Epidermal melanocyte (primary cell): ENCODE measurements at regions not wholly inside any gene's neighbourhood (a gene's known extent, or its start where the extent isn't known, plus 50 kb on each side); places are given as distances from the start of the nearest gene placed in this dataset.
"Not testable (repeated sequence)": the region's sequence is repeated elsewhere in the genome, so short reads cannot be mapped to it uniquely, and the experiment has no call there.

Source experiments
- DNase-seq: peaks from one replicate; pipeline ENCODE4 v3.0.0; 2011; ENCODE audit warnings: low spot score; ENCODE audit not compliant: insufficient read length

DNA sequence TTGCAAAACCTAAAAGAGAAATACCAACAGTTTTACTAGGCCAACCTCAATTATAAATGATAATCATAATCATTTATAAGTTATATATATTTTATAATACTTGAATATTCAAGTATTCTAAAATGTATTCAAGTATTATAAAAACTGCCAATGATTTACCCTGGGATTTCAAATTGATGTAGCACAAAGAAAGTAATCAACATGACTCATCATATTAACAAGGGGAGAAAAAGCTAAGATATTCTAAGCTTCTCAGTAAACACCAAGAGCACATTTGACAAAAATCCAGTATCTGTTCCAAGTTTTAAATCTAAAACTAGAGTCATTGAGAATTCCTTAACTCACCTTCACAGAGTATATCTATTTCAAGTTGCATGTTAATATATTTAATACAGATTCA, 56.1 kb downstream of the CAPZA3 start:
- no peak for DNase-seq

DNA sequence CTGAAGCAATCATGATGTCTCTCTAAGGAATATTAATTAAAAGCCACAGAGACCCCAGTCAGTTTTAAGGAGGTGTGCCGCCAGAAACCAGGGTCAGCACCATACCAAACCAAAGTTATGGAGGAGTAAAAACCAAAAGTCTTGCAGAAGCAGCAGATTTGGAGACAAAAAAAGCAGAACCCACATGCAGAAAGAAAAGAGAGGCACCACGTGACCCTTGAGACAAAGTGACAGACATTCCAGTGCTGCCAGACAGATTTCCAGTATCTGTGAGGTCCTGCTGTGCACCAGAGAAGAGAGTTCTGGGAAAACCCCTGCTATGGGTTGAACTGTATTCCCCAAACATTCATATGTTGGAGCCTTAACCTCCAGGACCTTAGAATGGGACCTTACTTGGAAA, 59.7 kb downstream of the CAPZA3 start:
- DNase-seq, result no peak

DNA sequence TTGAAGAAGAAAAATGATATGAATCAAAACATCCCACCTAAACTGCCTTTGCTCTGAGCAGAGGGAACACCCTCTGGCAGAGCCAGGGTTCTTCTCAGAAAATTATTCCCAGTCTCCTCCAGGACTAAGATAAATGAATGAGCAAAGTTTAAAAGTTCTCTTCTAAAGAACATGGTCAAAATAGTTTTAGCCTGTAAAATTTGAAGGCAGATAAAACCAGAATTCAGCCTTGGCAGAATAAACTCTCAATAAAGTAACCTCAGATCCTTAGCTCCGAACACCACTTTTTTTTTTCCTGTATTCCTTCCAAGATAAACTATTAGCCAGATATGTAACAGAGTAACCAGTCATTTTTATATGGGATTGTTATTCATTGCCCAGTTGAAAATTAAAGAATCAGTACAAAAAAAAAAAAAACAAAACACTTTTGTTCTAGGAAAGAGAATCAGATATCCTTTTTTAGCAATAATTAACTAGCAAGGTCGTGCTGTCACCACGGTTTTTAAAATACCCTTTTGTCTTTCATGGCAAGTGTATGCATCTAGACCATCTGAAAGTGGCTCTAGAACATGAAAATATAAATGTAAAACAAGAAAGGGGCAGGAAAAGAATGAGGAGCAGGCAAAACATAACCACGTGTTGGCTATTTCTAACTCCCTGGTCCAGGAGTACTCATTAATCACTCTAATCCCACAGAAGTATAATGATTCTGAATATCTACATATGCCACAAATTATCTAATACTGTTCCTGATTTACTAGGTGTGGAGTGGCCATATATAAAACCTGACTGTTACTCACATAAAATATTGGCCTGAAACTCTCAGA, 60.8 kb downstream of the CAPZA3 start:
- no peak for DNase-seq

DNA sequence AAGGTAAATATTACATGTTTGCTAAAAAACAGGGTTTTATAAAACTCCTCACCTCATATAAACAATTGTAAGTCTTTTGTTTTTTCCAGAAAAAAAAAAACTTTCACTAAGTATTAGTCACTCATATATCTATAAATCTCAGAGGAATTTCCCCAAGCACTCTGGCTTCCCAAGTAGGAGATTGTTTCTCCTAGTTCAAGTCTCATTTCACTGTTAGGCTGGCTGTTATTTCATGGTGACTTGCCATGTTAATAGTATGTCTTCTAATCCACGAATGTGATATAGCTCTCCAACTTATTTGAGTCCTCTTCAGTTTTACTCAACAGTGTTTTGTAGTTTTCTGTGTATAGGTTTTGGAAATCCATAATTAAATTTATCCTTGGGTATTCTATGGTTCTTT, 61.6 kb downstream of the CAPZA3 start:
- DNase-seq, result no peak

DNA sequence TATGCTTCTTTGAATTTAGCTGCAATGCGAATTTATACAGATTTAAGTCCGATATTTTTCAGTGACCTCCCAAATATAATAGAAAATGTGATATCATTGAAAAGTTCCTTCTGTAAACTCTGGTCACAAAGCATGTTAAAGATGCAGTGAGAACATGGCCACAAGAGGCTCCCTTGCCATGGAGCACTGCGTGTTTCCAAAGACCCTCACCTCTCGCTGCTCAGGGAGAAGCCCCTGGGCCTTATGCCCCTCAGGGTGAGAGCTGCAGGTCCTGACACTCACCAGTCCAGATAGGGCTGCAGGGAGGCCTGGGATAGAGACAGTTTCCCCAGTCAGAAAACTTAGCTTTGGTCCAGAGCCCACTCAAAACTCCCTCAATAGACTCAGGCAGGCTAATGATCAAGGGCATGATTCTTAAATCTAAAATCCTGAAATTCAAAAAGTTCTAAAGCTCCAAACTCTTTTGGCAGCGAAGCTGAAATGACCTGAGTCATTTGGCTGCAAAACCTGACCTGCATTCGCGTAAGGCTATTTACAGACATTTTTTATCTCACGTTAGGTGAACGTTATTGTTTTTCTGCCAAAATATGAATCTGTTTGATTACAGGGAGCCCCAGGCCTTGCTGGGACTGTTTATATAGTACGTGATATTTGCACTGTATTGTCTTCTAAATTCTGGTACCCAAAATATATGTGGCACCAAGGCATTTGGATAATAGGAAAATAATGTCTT, 67.8 kb downstream of the CAPZA3 start:
- no peak for DNase-seq

DNA sequence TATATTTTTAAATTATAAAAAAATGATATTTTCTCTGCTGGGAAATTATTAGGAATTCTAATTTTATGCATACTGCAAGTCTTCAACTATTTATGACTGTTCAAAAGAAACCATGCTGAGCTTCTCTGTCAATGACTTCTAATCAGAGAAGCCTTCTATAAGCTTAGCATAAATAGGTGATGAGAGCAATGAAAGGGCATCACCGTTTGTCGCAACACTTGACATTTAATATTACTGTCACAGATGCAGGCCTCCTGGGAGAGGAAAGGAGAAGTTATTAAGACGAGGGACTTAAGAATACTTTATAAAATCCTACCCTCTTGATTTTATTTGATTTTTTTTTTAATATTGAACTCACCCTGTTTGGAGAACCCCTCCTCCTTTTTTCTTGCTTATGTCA, 69.8 kb downstream of the CAPZA3 start:
- DNase-seq, result no peak

DNA sequence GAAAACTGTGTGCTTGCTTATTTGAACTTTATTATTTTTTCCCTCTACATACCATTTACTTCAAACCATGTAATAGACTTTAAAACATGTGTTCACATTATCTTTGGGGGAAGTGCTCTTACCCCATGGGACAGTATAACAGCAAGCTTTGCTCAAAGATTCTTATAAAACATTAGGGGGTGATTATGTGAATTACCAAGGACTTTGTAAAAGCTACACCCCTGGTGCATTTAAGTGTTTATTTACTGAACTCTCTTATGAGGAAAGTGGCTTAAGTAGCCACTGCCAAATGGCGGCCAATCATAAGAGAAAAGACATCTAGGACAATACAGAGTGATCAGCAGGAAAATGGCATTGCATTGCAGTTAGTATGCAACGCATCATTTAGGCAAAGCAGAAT, 70.3 kb downstream of the CAPZA3 start:
- DNase-seq, result no peak

DNA sequence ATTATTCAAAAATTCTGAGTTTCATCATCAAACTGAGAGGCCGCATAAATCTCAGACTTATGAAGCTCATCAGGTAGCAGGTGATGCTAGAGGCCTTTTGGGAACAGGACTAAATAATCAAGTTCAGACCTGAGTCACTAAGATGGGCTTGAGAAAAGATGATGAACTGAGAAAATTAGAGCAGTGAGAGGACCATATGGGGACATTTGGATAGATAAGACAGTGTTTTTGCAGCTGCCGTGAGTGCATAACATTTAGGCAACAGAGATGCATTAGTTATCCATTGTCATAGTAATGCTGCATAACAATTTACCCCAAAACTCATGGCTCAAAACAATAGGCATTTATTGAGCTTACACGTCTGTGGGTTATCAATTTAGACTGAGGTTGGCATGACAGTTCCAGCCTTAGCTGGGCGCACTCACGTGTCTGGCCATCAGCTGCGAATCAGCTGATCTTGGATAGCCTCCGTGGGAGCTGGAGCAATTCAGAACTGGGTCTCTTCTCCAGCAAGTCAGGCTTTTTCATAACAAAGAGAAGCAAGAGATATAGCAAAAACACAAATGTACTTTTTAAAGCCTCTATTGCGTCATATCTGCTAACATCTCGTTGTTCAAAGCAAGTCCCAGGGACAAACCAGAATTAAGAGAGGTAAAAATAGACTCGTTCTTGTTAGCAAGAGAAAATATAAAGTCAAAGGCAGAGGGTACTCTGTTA, 72.8 kb downstream of the CAPZA3 start:
- no peak for DNase-seq

DNA sequence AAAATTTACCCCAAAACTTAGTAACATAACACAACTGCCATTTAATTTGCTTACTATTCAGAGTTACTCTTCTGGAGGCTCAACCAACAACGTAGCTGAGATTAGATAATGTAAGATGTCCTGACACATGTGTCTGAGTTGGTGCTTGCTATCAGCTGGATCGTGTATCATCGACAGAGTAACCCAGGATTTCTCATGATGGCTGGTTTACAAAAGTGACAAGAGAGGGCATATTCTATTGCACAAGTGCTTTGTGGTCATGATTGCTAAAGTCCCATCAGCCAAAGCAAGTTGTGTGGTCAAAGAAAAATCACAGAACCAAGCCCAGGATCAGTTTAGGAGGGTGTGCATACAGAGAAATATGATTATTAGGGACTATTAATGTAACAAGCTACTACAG, 73.4 kb downstream of the CAPZA3 start:
- DNase-seq, result no peak

DNA sequence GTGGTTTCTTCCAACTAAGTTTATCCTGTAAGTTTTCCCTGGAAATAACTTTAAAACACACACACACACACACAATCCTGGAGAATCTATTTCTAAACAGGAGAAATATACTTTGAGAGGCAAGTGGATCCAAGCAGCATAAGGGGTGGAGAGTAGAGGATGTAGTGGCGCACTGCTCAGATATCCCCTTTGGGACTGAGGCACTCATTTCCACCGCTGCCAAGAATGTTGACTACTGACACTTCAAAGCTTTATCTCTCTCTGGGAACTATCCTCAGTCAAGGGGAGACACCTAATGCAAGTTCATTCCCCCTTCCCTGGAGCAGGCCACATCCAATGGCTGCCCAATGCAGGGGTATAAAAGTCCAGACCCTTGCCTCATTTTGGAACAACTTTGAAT, 75.8 kb downstream of the CAPZA3 start:
- no peak for DNase-seq

DNA sequence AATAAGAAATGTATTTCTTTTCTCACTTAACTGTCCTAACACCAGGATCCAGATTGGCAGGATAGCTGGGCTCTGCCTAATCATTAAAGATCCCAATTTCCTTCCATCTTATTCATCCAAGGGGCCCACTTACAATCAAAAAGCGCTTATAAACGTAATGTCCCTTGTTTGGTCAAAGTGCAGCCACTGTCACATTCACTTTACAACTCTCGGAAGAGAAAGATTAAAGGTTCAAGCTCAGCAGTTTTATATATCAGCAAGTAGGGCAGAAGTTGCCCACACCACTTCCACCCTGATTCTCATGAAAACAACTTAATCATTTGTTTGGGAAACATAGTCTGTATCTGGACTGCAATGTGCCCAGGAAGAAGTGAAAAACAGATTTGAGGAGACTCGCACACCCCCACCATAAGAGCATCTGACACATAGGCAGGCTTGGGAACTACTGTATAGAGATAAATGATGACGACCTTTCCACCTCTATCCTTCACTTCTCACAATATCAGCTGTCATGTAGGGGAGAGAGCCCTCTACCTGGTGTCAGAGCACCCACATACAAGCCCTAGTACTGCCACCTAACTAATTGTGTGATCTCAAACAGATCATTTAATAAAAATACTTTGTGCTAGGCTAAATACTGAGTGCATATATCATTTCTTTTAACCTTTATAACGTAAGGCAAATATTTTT, 80.8 kb downstream of the CAPZA3 start:
- no peak for DNase-seq

DNA sequence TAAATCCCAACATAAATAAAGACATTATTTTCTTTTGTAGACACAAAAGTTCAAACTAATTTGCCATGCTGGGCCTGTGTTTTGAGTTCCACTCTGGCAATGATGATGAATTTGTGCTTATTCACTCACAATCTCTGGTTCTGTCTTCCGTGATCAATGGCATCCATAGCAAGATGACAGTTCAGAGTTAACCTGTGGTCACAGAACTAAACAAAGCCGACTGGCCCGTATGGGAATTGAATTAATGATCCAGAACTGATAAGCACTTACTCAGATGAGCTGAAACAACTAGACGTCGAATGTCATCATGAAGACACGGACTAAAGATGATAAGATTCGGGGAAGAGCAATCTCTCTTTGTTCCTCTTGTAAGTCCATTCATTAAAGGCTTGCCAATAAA, 81.6 kb downstream of the CAPZA3 start:
- no peak for DNase-seq

DNA sequence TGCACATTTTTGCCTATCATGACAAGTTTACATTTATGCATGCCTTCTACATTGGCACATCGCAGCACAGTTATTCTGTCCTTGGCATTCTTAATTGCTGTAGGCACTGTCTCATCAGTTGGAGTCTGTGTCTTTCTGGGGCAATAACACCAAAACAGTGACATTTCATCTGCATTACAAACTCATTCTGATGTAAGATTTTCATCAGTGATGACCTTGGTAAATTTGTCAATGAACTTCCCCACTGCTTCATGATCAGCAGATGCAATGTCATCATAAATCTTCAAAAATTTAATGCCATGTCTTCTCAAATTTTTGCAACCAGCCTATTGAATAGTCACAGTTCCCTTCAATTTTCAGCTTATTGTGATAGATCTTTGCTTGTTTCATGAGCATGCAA, 85.5 kb downstream of the CAPZA3 start:
- DNase-seq, result no peak

DNA sequence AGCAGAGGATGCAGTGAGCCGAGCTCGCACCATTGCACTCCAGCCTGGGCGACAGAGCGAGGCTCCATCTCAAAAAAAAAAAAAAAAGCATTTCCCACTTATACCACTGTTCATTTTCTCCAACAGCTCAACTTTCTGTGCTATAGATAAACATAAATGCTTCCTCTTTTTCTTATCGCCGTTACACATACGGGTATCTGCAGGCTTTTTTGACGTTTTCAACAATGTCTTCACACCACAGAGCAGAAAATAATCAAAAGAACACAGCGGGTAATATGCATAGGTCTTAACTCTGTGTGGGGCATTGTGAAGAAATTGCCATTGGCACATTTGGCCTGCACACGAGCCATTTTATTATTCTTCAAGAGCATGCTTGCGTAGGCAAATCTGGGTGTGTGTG, 86.4 kb downstream of the CAPZA3 start:
- DNase-seq, result no peak

DNA sequence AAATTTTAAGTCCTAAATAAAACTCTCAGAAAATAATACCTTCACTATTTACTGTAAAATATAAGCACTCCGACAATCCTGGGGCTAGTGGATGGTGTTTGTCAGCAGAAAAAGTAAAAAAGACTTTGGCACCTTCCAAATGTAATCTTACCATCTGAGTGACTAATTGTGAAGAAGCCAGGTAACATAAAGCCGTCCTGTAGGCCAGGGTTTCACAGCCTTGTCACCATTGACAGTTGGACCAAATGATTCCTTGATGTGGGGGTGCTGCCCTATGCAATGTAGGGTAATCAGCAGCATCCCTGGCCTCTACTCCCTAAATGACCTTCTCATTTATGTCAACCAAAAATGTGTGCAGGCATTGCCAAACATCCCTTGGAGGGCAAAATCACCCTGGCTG, 87.2 kb downstream of the CAPZA3 start:
- no peak for DNase-seq

DNA sequence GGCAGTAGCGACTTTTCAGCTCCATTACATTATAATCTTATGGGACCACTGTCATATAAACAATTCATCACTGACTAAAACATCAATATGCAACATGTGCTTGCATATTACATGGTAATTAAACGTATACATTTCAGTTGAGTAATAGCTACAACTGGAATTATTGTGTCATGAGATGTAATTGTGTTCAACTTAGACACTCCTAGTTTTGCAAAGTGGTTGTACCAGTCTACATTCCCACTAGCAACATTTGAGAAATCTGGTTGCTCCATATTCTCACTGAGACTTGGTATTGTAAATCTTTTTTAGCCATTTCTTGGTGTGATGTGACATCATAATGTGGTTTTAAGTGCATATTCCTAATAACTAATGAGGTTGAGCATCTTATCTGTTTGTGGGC, 90.0 kb downstream of the CAPZA3 start:
- no peak for DNase-seq

DNA sequence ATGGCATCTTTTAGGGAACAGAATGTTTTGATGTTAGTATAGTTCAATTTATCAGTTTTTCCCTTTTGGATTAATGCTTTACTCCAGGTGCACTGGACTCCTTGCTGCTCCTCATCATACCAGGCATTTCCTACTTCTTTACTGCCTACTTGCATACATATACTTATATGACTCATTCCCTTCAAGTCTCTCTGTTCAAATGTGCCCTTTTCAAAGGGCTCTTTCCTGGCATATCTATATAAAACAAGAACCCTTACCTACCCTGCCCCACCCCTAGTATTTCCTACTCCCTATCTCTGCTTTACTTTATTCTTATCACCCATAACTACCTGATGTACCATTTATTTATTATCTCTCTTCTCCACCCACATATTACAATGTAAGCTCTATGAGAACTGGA, 90.6 kb downstream of the CAPZA3 start:
- DNase-seq, result no peak

DNA sequence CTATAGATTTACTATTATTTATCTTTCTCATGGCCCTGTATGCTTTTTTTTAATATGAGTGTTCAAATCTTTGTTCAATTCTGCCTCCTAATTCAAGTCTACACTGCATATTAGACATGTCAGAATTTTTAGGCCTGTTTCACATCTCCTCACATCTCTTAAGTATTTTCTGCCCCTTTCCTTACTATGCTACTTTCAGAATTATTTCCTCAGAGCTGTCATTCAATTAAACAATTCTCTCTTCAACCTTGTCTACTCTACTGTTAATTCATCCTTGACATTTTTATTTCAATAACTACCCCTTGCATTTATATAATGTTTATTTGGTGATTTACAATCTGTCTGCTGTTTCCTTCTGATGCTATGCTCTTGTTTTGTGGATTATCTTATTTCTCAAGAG, 91.1 kb downstream of the CAPZA3 start:
- DNase-seq, result no peak

DNA sequence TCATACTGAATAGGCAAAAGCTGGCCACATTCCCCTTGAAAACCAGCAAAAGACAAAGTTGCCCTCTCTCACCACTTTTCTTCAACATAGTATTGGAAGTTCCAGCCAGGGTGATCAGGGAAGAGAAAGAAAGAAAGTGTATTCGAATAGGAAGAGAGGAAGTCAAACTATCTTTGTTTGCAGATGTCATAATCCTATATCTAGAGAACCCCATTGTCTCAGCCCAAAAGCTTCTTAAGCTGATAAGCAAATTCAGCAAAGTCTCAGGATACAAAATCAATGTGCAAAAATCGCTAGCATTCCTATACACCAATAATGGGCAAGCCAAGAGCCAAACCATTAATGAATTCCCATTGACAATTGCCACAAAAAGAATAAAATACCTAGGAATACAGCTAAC, 95.0 kb downstream of the CAPZA3 start:
- DNase-seq, result not testable (repeated sequence)

DNA sequence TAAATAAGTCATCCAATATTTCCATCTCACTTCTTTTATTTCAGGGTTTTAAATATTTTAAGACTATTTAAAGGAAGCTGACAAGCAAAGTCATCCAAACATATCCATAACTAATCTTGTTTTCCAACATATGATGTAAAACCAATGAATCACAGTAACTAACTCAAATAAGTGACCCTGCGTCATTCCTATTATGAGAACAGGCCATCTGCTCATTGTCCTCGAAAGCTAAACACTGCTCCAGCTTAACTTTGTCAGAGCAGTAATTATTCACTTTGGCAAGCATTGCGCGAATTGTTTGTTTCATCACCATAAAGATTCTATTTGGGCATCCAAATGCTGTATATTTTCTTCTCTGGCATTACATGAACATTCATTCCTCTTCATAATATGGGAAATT, 99.1 kb downstream of the CAPZA3 start:
- no peak for DNase-seq

DNA sequence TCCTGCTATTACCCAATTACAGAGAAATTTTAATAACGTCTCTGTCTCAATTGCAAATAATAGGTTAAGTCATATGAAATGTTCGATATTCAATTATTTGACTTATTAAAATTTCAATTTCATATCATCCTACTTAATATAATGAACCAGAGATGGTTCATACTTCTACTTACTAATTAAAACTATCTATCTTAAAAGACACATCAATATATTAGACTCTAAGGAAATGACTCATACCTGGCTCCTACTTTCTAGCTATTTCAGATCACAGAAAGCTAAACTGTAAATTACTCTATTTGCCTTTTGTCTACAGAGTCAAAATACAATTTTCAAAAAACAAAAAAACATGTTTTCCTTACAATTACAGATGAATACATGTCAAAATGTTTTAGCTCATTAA, 99.6 kb downstream of the CAPZA3 start:
- no peak for DNase-seq

DNA sequence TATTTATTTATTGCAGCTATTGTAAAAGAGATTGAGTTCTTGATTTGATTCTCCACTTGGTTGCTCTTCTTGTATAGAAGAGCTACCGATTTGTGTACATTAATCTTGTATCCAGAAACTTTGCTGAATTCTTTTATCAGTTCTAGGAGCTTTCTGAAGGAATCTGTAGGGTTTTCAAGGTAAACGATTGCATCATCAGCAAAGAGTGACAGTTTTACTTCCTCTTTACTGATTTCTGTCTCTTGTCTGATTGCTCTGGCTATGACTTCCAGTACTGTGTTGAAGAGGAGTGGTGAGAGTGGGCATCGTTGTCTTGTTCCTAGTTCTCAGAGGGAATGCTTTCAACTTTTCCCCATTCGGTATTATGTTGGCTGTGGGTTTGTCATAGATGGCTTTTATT, 103.1 kb downstream of the CAPZA3 start:
- not testable (repeated sequence) for DNase-seq
